HEK293 (cell line): ENCODE measurements at regions not wholly inside any gene's neighbourhood (a gene's known extent, or its start where the extent isn't known, plus 50 kb on each side); places are given as distances from the start of the nearest gene placed in this dataset.
"Not testable (repeated sequence)": the region's sequence is repeated elsewhere in the genome, so short reads cannot be mapped to it uniquely, and the experiment has no call there.

ENCODE experiments used
- CTCF ChIA-PET: fragments of 350-600 bp; formaldehyde crosslinking; extraction: SDS; loops from one replicate; lab custom pipeline; 2021; ENCODE audit warnings: antibody characterized with exemption; lab: Yijun Ruan, JAX
- POLR2A ChIA-PET: fragments of 300-600 bp; formaldehyde crosslinking; extraction: SDS; loops from one replicate; lab custom pipeline; 2020; ENCODE audit warnings: antibody characterized with exemption, inconsistent platforms; lab: Yijun Ruan, JAX
- H3K27ac ChIP-seq: fragments of 200-500 bp; sonication (Bioruptor generic); 2 replicates; pipeline ENCODE4 v1.5.1; 2014; ENCODE audit warnings: low read depth, low read length, control low read depth, inconsistent platforms; ENCODE audit errors: extremely low read depth
- H3K36me3 ChIP-seq, 2 experiments: fragments of 200-500 bp in 1 of 2; sonication (Bioruptor generic) in 1 of 2; 1 replicate in 1 of 2; 2 replicates in 1 of 2; pipeline ENCODE4 v1.5.1; 2014 to 2017; ENCODE audit warnings: inconsistent platforms in 2 of 2, low read length in 2 of 2; ENCODE audit not compliant: control insufficient read depth in 2 of 2, insufficient read depth in 1 of 2
- H3K4me1 ChIP-seq: fragments of 200-500 bp; sonication (Bioruptor generic); 2 replicates; pipeline ENCODE4 v1.5.1; 2014; ENCODE audit warnings: mild to moderate bottlenecking, low read length, inconsistent platforms; ENCODE audit not compliant: control insufficient read depth, insufficient read depth
- H3K4me3 ChIP-seq: 2 replicates; pipeline ENCODE4 v1.5.1; 2011; ENCODE audit warnings: low read depth, mild to moderate bottlenecking, control low read depth, low read length, moderate library complexity
- H3K9me3 ChIP-seq: fragments of 200-500 bp; sonication (Bioruptor generic); 2 replicates; pipeline ENCODE4 v1.5.1; 2014; ENCODE audit warnings: low read depth, low read length, inconsistent platforms; ENCODE audit not compliant: control insufficient read depth, insufficient read depth

- H3K9me3 ChIP-seq, CTCF ChIA-PET, H3K4me1 ChIP-seq, H3K27ac ChIP-seq, H3K36me3 ChIP-seq, H3K4me3 ChIP-seq, POLR2A ChIA-PET: not testable (repeated sequence)
These were observed 156.9 kb downstream of the SPATA31A6 start for GRCh38 chr9:42340435-42340723.

GRCh38 chr9:42341860-42342259 lies 158.4 kb downstream of the SPATA31A6 start:
- CTCF ChIA-PET, H3K4me3 ChIP-seq, POLR2A ChIA-PET: not testable (repeated sequence)

GRCh38 chr9:42342297-42342696 lies 158.8 kb downstream of the SPATA31A6 start:
- H3K4me1 ChIP-seq, H3K27ac ChIP-seq, CTCF ChIA-PET, H3K4me3 ChIP-seq, H3K9me3 ChIP-seq, POLR2A ChIA-PET, H3K36me3 ChIP-seq: not testable (repeated sequence)

More at GRCh38 chr9:42341860-42342259, 158.4 kb downstream of the SPATA31A6 start:
- H3K36me3 ChIP-seq, H3K9me3 ChIP-seq, H3K4me1 ChIP-seq, H3K27ac ChIP-seq: not testable (repeated sequence)

- H3K4me1 ChIP-seq, POLR2A ChIA-PET, H3K27ac ChIP-seq, H3K4me3 ChIP-seq, H3K9me3 ChIP-seq, H3K36me3 ChIP-seq, CTCF ChIA-PET: not testable (repeated sequence)
These were observed 161.0 kb downstream of the SPATA31A6 start for GRCh38 chr9:42344508-42344907.

- POLR2A ChIA-PET, H3K27ac ChIP-seq, H3K4me3 ChIP-seq, CTCF ChIA-PET, H3K4me1 ChIP-seq, H3K9me3 ChIP-seq, H3K36me3 ChIP-seq: not testable (repeated sequence)
These were observed 163.5 kb downstream of the SPATA31A6 start for GRCh38 chr9:42346916-42347315.

GRCh38 chr9:42349181-42349580 lies 165.7 kb downstream of the SPATA31A6 start:
- H3K27ac ChIP-seq, H3K9me3 ChIP-seq, H3K36me3 ChIP-seq, H3K4me1 ChIP-seq, POLR2A ChIA-PET, CTCF ChIA-PET, H3K4me3 ChIP-seq: not testable (repeated sequence)

- POLR2A ChIA-PET, H3K4me1 ChIP-seq, H3K27ac ChIP-seq, H3K36me3 ChIP-seq, H3K4me3 ChIP-seq, CTCF ChIA-PET, H3K9me3 ChIP-seq: not testable (repeated sequence)
These were observed 167.0 kb downstream of the SPATA31A6 start for GRCh38 chr9:42350412-42350811.

GRCh38 chr9:42357604-42358373 lies 174.3 kb downstream of the SPATA31A6 start:
- H3K4me1 ChIP-seq, H3K9me3 ChIP-seq, CTCF ChIA-PET, POLR2A ChIA-PET, H3K27ac ChIP-seq, H3K36me3 ChIP-seq, H3K4me3 ChIP-seq: not testable (repeated sequence)

GRCh38 chr9:42358626-42359247 lies 175.3 kb downstream of the SPATA31A6 start:
- H3K36me3 ChIP-seq, H3K27ac ChIP-seq, H3K4me1 ChIP-seq, CTCF ChIA-PET, H3K9me3 ChIP-seq, POLR2A ChIA-PET, H3K4me3 ChIP-seq: not testable (repeated sequence)

- H3K9me3 ChIP-seq, POLR2A ChIA-PET, H3K4me3 ChIP-seq, CTCF ChIA-PET, H3K27ac ChIP-seq, H3K4me1 ChIP-seq, H3K36me3 ChIP-seq: not testable (repeated sequence)
These were observed 181.2 kb downstream of the SPATA31A6 start for GRCh38 chr9:42364410-42365243.
